ENCODE measurements at regions not wholly inside any gene's neighbourhood (a gene's known extent, or its start where the extent isn't known, plus 50 kb on each side); places are given as distances from the start of the nearest gene placed in this dataset.
A peak's percentile ranks its signal among the peaks of the same experiment; 100 is the strongest.

DNA sequence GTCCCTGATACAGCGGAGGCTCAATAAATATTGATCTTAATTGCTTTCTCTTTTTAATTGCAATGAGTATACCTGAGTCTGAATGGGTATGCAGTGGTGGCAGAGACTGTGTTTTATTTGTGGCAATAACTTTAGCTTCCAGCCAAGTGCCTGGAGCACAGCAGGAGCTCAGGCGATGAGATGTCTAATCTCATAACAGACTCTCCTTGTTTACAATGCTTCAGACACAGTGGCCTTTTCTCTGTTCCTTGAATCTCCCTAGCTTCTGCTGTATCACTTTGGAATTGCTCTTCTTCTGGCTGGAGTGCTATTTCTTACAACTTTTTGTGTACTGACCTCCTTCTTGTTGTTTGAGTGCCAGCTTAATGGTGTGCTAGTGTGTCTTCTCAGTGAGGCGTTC is 91.5 kb upstream of the UNC5C start:
- no peak overlapping the region for H3K27ac ChIP-seq (ENCODE audit: extremely low read depth, low read depth, low read length)
- ChIA-PET CTCF (interaction anchor here (0.8 kb wide), 1 partner anchor 1513 kb away, joined by 3 read pairs; no protein-coding TSS in a partner anchor), POLR2A (no interaction called here)
- TF ChIP-seq ZNF394 (tag by site-specific recombination; IDR thresholded peaks at IDR 0.05; ENCODE audit: borderline replicate concordance) (no peak), OSR2 (tag by site-specific recombination; IDR thresholded peaks at IDR 0.05) (0 out of 2 replicates have a peak, but pooled peaks have one; percentile 10), FEZF1 (tag by site-specific recombination; IDR thresholded peaks at IDR 0.05) (peak; percentile 79; the same call in 1 of the 2 replicates), ZNF184 (tag by site-specific recombination; IDR thresholded peaks at IDR 0.05) (no peak), ZNF335 (tag by site-specific recombination; conservative IDR thresholded peaks at IDR 0.05) (peak; percentile 38; the same call in 1 of the 2 replicates)
- TF ChIP-seq, protein P1, sequence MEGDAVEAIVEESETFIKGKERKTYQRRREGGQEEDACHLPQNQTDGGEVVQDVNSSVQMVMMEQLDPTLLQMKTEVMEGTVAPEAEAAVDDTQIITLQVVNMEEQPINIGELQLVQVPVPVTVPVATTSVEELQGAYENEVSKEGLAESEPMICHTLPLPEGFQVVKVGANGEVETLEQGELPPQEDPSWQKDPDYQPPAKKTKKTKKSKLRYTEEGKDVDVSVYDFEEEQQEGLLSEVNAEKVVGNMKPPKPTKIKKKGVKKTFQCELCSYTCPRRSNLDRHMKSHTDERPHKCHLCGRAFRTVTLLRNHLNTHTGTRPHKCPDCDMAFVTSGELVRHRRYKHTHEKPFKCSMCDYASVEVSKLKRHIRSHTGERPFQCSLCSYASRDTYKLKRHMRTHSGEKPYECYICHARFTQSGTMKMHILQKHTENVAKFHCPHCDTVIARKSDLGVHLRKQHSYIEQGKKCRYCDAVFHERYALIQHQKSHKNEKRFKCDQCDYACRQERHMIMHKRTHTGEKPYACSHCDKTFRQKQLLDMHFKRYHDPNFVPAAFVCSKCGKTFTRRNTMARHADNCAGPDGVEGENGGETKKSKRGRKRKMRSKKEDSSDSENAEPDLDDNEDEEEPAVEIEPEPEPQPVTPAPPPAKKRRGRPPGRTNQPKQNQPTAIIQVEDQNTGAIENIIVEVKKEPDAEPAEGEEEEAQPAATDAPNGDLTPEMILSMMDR (tag by site-specific recombination; IDR thresholded peaks at IDR 0.05): no peak
- no peak overlapping the region for H3K4me3 ChIP-seq (ENCODE audit: low read depth, low read length)
- no peaks in the 10 kb centered on the region for H3K9me3 ChIP-seq (ENCODE audit: control insufficient read depth, insufficient read depth, low read depth, low read length)
- H3K36me3 ChIP-seq (ENCODE audit: control insufficient read depth in 2 of 2, insufficient read depth in 1 of 2, low read length in 2 of 2): no peaks in the 10 kb centered on the region
- no peaks in the 10 kb centered on the region; the same call in 1 of the 2 replicates for H3K4me1 ChIP-seq (ENCODE audit: control insufficient read depth, insufficient read depth, low read length)

GRCh38 chr4:95638920-95639501 is 90.2 kb upstream of the UNC5C start:
- H3K4me3 ChIP-seq (ENCODE audit: low read depth, low read length): no peak overlapping the region
- ChIA-PET CTCF (no interaction called here), POLR2A (no interaction called here)
- H3K36me3 ChIP-seq (ENCODE audit: control insufficient read depth in 2 of 2, insufficient read depth in 1 of 2, low read length in 2 of 2): no peaks in the 10 kb centered on the region
- H3K4me1 ChIP-seq (ENCODE audit: control insufficient read depth, insufficient read depth, low read length): no peaks in the 10 kb centered on the region; the same call in 1 of the 2 replicates
- H3K9me3 ChIP-seq (ENCODE audit: control insufficient read depth, insufficient read depth, low read depth, low read length): no peaks in the 10 kb centered on the region
- TF ChIP-seq ZNF792 (tag by site-specific recombination; IDR thresholded peaks at IDR 0.05): no peak
- no peak overlapping the region for H3K27ac ChIP-seq (ENCODE audit: extremely low read depth, low read depth, low read length)

- ChIA-PET CTCF (interaction anchor here (0.5 to 1.8 kb wide), 8 partner anchors 8 to 501 kb away, joined by 3 to 8 read pairs (median 4); no protein-coding TSS in a partner anchor), POLR2A (no interaction called here)
- TF ChIP-seq, protein P2, sequence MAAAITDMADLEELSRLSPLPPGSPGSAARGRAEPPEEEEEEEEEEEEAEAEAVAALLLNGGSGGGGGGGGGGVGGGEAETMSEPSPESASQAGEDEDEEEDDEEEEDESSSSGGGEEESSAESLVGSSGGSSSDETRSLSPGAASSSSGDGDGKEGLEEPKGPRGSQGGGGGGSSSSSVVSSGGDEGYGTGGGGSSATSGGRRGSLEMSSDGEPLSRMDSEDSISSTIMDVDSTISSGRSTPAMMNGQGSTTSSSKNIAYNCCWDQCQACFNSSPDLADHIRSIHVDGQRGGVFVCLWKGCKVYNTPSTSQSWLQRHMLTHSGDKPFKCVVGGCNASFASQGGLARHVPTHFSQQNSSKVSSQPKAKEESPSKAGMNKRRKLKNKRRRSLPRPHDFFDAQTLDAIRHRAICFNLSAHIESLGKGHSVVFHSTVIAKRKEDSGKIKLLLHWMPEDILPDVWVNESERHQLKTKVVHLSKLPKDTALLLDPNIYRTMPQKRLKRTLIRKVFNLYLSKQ (tag by site-specific recombination; IDR thresholded peaks at IDR 0.05; ENCODE audit: borderline replicate concordance): no peak
- no peak for TF ChIP-seq ZNF701 (tag by site-specific recombination; IDR thresholded peaks at IDR 0.05)
- TF ChIP-seq ZNF324 (tag by site-specific recombination; IDR thresholded peaks at IDR 0.05): no peak
- TF ChIP-seq REST (tag by site-specific recombination; IDR thresholded peaks at IDR 0.05): no peak
- TF ChIP-seq SP2 (tag by site-specific recombination; IDR thresholded peaks at IDR 0.05): no peak
- TF ChIP-seq ZBTB49 (tag by site-specific recombination; IDR thresholded peaks at IDR 0.05; ENCODE audit: low read depth): no peak
- TF ChIP-seq ZNF629 (tag by site-specific recombination; IDR thresholded peaks at IDR 0.05): no peak
- TF ChIP-seq BCL11B (tag by site-specific recombination; IDR thresholded peaks at IDR 0.05; ENCODE audit: low read depth): no peak
- TF ChIP-seq REPIN1 (tag by site-specific recombination; IDR thresholded peaks at IDR 0.05; ENCODE audit: low read depth): no peak
- no peak for TF ChIP-seq MZF1 (tag by site-specific recombination; IDR thresholded peaks at IDR 0.05; ENCODE audit: borderline replicate concordance)
- TF ChIP-seq ZNF596 (tag by site-specific recombination; IDR thresholded peaks at IDR 0.05): no peak
- TF ChIP-seq ZNF501 (tag by site-specific recombination; IDR thresholded peaks at IDR 0.05): no peak
- TF ChIP-seq SCRT2 (tag by site-specific recombination; IDR thresholded peaks at IDR 0.05): no peak
- TF ChIP-seq ZNF544 (tag by site-specific recombination; IDR thresholded peaks at IDR 0.05): no peak
- no peak for TF ChIP-seq ZNF837 (tag by site-specific recombination; IDR thresholded peaks at IDR 0.05)
- TF ChIP-seq GLIS2 (tag by site-specific recombination; IDR thresholded peaks at IDR 0.05): no peak
These were observed 88.3 kb upstream of the UNC5C start for GRCh38 chr4:95637043-95637600.

More at GRCh38 chr4:95637043-95637600, 88.3 kb upstream of the UNC5C start:
- Histone ChIP-seq H3K4me1 (ENCODE audit: control insufficient read depth, insufficient read depth, low read length) (no peaks in the 10 kb centered on the region; the same call in 1 of the 2 replicates), H3K27ac (ENCODE audit: extremely low read depth, low read depth, low read length) (no peak overlapping the region), H3K36me3 (ENCODE audit: control insufficient read depth in 2 of 2, insufficient read depth in 1 of 2, low read length in 2 of 2) (no peaks in the 10 kb centered on the region), H3K4me3 (ENCODE audit: low read depth, low read length) (no peak overlapping the region), H3K9me3 (ENCODE audit: control insufficient read depth, insufficient read depth, low read depth, low read length) (no peaks in the 10 kb centered on the region)

All from HEK293 (cell line).